ENCODE measurements at regions not wholly inside any gene's neighbourhood (a gene's known extent, or its start where the extent isn't known, plus 50 kb on each side); places are given as distances from the start of the nearest gene placed in this dataset.

DNA sequence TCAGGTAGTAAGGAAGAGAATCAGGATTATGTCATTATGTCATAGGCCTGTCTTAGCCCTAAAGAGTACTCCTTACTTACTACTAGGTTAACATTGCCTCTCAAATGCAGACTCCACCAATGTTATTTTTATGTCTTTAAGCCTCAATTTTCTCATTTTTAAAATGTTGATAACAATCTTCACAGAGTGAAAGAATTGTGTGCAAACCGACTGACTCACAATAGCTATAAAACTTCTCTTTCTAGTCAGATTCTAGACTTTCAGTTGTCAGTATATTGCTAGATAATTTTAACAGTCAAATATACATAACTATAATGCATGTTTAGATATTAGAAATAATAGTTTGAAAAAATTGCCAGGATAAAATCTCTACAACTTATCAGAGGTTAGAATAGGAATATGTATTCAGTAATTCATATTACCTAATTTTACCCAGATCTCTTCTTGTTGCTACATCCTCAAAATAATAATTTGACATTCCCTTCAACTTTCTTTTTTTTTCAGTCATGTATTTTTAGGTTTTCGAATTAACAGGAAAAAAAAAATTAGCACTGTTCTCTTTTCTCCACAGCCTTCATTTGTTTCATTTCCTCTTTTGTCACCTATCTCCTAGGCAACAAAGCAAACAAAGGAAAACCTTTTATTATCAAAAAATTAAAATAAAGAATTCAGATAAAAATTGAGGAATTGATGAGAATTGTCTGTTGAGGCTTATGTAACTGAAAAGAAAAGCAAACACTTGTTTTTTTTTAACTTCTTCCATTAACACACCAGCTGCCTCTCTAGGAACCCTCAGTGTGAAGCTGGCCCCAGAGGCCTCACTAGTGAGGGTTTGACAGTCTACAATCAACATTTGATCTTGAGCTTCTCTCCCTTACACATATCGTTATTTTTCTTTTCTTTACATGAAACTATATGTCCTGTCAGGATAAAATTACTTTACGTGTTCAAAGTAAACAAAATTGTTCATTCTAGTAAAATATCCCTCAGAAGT, 279.0 kb downstream of the CALCRL start:
- Mint-ChIP-seq H3K36me3 (no peaks in the 10 kb centered on the region), H3K27ac (no peak overlapping the region), H3K9me3 (peaks cover 0 to 2% of the 10 kb centered on the region in 2 donors)
- DNase-seq (ENCODE audit: low spot score in 2 of 2), result no peak
- no peak for ATAC-seq

DNA sequence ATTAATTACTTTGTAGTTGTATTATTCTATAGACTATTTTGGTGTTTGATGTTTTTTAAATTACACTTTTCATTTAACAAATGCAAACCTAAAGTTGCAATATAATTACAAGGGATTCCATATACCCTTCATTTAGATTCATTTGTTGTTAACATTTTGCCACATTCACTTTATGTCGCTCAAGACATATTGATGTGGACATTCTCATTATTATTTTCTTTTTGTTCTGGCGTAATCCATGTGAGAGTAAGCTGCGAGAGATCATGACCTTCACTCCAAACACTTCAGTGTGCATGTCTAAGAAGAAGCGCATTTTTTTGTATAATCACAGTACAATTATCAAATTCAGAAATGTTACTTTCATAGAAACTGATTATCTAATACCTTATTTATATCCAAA, 280.6 kb downstream of the CALCRL start:
- H3K9me3 Mint-ChIP-seq, result peaks cover 0 to 2% of the 10 kb centered on the region in 2 donors
- H3K36me3 Mint-ChIP-seq, result no peaks in the 10 kb centered on the region
- DNase-seq (ENCODE audit: low spot score in 2 of 2) (no peak), ATAC-seq (no peak)
- no peak overlapping the region for H3K27ac Mint-ChIP-seq

DNA sequence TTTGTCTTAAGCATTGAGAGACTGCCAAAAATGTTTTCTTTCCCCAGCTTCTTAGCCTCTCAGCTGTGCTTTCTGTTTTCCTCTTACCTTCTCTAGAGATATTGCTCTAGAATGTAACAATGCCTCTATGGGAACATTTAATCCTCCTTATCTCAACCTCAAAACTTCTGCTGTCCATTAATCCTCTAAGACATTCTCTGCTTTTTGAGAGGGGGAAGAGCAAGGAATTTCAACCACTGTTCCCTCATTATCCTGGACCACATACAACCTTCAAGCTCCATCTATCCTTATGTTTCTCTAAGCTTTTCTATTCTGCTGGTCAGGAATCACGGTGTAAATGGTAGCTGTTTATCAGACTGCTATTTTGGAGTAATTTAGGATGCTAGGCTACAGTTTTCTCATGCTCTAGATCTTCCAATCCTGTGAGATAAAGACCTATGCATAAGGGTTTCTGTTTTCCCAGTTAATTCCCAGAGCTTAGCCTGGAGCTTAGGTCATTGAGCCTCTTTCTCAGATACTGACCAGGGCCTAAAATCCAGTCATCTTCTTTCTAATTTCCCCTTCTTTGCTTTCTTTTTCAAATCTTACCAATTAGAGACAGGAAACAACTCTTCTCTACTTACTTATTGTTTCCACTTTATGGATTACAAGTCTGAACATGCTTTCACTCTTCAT, 282.0 kb downstream of the CALCRL start:
- Mint-ChIP-seq H3K9me3 (peaks cover 0 to 2% of the 10 kb centered on the region in 2 donors), H3K27ac (no peak overlapping the region), H3K36me3 (no peaks in the 10 kb centered on the region)
- ATAC-seq, result no peak
- DNase-seq (ENCODE audit: low spot score in 2 of 2), result no peak

DNA sequence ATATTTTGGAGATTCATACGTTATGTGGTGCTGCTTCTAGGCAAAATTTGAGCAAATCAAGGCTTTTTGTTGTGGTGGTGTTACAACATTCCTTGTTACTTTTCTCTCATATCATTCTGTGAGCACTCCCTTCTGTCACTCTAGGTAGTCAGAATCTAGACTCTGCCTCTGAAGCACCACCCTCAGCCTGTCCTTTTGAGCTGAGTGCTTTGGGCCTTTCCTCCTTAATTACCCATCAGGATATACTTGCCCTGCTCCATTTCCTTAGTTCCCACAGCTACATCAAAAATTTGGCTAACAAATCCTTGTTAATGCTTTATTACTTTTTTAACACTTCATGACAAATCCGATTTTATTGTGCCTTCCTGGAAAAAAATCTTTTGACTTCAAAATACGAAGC, 289.6 kb downstream of the CALCRL start:
- Mint-ChIP-seq H3K36me3 (no peaks in the 10 kb centered on the region), H3K27ac (no peak overlapping the region), H3K9me3 (peaks cover 12 to 18% of the 10 kb centered on the region in 2 donors)
- ATAC-seq, result no peak
- no peak for DNase-seq (ENCODE audit: low spot score in 2 of 2)

DNA sequence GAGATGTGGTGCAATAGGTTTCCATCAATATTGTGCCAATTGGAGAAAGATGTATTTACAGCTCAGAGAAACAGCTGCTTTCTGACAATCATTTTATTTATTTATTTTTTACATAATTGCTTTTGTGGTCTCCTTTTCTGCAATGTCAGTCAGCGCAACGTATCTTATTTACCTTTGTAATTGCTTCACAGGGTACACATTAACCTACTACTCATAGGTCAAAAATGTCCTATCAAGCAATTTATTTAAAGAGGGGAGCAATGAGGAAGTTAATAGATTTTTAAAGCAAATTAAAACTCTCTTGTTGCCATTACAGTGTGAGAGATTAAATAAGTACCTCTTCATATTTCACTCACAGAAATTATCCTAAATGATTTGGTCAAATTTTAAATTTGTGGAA, 291.0 kb downstream of the CALCRL start:
- DNase-seq (ENCODE audit: low spot score in 2 of 2) (no peak), ATAC-seq (no peak)
- Mint-ChIP-seq H3K36me3 (no peaks in the 10 kb centered on the region), H3K9me3 (peaks cover 12 to 18% of the 10 kb centered on the region in 2 donors), H3K27ac (no peak overlapping the region)

DNA sequence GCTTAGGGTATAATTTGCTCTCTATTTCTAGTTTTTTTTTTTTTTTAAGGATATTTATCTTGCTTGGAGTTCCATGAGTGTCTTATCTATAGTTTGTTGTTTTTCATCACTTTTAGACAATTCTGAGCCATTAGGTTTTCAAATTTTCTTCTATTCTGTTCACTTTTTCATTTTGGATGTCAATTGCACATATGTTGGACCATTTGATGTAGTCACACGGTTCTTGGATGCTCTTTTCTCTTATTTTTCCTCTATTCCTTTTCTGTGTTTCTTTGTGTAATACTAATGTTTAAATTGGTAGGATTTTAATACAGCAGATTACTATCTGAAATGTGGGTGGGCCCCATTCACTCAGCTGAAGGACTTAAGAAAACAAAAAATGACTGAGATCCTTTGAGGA, 292.6 kb downstream of the CALCRL start:
- H3K36me3 Mint-ChIP-seq, result no peaks in the 10 kb centered on the region
- ATAC-seq, result no peak

DNA sequence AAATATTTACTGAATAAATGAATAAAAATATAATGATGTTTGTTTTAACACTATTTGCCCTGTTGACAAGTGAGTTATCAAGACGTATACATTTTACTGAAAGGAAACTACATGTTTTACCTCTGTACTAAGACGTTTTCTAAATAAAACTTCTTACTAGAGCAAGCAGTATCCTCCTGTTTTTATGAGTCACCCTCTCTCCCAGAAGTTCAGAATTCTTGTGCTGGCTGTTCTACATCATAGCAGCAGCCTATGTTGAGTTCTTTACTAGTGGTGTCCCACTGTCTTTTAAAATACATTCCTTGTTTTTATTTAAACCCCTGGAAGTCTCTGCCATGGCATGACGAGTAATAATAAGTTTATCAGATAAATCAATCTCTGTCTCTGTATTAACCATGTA, 297.4 kb downstream of the CALCRL start:
- H3K9me3 Mint-ChIP-seq, result peaks cover 3 to 11% of the 10 kb centered on the region in 2 donors
- ATAC-seq, result no peak
- no peak overlapping the region for H3K27ac Mint-ChIP-seq
- DNase-seq (ENCODE audit: low spot score in 2 of 2), result no peak
- H3K36me3 Mint-ChIP-seq, result no peaks in the 10 kb centered on the region

More for the DNA sequence above, 292.6 kb downstream of the CALCRL start:
- peaks cover 12 to 18% of the 10 kb centered on the region in 2 donors for H3K9me3 Mint-ChIP-seq
- no peak for DNase-seq (ENCODE audit: low spot score in 2 of 2)
- H3K27ac Mint-ChIP-seq, result no peak overlapping the region

DNA sequence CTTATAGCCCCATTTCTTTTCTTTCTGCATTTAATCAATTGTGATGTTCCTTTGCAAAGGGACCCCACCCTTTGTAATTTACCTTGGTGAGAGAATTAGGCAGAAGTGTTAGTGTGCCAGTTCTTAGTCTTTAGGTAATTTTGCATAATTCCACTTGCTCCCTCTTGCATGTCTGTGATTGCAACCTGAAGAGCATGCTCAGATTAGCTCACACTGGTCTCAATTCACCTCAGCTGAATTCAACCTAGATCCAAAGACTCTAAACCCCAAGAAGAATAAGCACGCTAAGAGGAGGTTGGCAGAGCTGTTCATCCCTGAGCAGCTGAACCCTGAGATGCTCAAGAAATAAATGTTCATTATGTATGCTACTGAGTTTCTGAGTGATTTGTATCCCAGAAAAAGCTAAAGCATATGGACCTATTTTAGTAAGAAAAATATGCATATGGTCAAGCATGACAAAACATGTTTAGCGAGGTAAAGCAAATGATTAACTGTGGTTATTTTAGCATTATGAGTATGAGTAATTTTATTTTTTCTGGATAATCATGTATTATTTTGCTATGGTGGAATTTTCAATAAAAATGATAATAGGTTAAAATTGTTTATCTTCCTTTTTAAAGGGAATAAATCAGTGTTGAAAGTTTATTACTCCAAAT, 299.2 kb upstream of the ZSWIM2 start:
- Mint-ChIP-seq H3K27ac (no peak overlapping the region), H3K9me3 (peaks cover 4 to 5% of the 10 kb centered on the region in 2 donors), H3K36me3 (no peaks in the 10 kb centered on the region)
- DNase-seq (ENCODE audit: low spot score in 2 of 2), result no peak
- no peak for ATAC-seq

DNA sequence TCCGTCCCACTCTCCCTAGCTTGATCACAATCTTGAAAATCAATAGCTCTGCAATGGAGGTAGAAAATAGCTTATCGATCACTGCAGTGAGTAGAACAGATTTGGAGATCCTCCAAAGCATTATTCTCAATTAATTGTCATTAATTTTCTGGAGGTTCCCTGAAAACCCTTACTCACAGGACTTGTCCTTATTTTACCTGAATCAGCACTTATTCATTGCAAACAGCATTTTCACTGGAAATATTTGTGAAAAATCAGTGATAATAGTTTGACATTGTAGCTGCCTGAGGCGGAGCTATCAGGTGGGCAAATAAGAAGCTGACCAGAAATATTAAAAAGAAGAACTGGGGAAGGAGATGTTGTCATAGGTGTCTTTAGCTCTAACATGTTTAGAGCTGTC, 294.6 kb upstream of the ZSWIM2 start:
- ATAC-seq, result no peak
- no peaks in the 10 kb centered on the region for H3K36me3 Mint-ChIP-seq
- no peak overlapping the region for H3K27ac Mint-ChIP-seq
- H3K9me3 Mint-ChIP-seq, result peaks cover 4 to 5% of the 10 kb centered on the region in 2 donors
- DNase-seq (ENCODE audit: low spot score in 2 of 2), result no peak

DNA sequence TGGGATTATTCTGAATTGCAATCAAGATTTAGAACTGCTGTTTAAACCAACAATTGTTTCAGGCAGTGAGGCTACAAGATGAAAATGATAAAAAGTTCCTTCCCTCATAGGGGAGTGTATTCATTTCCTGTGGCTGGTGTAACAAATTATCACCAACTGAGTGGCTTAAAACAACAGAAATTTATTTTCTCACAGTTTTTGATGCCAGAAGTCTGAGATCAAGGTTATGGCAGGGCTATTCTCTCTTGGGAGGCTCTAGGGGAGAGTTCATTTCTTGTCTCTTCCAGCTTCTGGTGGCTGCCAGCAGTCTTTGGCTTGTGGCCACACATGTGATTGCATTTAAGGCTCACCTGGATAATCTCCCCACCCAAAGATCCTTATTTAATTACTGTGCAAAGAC, 290.5 kb upstream of the ZSWIM2 start:
- H3K27ac Mint-ChIP-seq, result no peak overlapping the region
- ATAC-seq, result no peak

DNA sequence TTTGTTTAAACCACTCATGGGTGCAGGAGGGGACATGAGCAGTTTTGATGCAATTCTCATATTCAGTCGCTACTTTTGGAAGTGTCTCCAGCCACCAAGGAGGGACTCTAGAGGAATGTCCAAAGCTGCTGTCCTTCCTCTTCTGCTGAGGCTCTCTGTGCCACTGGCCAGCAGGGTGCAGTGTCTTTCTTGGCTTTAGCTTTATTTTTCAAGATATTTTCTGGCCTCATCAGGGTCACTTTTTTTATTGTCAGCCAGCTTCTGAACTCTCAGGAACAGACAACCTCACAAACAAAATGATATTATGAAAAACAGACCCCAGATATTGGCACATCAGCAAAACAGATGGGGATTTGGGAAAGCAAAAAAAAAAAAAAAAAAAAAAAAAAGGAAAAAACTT, 289.3 kb upstream of the ZSWIM2 start:
- H3K9me3 Mint-ChIP-seq, result peaks cover 0 to 4% of the 10 kb centered on the region in 2 donors
- no peak for DNase-seq (ENCODE audit: low spot score in 2 of 2)

More for the DNA sequence above, 290.5 kb upstream of the ZSWIM2 start:
- peaks cover 4 to 5% of the 10 kb centered on the region in 2 donors for H3K9me3 Mint-ChIP-seq
- no peak for DNase-seq (ENCODE audit: low spot score in 2 of 2)
- H3K36me3 Mint-ChIP-seq, result no peaks in the 10 kb centered on the region

DNA sequence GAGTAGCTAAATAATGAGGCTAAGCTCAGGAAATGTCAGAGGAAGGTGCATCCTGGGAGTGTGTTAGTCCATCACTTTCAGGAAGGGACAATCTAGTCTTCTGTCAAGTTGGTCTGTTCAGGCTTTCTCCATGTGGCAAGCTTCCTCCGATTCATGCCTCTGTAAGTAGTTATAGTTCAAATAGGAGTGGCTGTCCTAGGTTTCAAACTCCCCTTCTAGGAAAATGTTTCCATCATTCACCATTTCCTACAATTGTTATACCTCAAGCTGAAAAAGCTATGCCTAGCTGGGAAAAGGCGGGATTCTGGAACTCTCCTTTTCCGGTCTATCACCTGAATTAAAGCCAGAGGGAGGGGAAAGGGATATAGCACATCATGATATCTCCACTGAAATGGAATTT, 287.7 kb upstream of the ZSWIM2 start:
- no peak for DNase-seq (ENCODE audit: low spot score in 2 of 2)
- no peak for ATAC-seq
- Mint-ChIP-seq H3K27ac (no peak overlapping the region), H3K36me3 (no peaks in the 10 kb centered on the region), H3K9me3 (peaks cover 0 to 7% of the 10 kb centered on the region in 2 donors)

More for the DNA sequence above, 289.3 kb upstream of the ZSWIM2 start:
- Mint-ChIP-seq H3K36me3 (no peaks in the 10 kb centered on the region), H3K27ac (no peak overlapping the region)
- ATAC-seq, result no peak

DNA sequence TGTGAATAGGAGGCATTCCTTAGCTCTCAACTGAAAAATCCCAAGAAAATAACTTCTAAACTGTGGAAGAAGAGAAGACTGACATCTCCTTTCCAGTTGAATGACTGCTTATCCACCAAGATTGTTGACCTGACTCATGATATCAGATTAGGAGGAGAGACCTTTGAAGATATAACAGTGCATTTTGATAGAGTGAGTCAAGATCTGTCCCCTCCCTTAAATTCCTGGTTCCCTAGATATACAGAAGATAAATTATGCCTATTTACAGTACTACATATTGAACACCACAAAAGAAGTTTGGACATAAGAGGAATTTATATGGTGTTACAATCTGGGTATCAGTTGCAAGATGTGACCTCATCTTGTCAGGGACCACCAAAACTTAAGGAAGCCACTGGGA, 285.3 kb upstream of the ZSWIM2 start:
- ATAC-seq (no peak), DNase-seq (ENCODE audit: low spot score in 2 of 2) (no peak)
- Mint-ChIP-seq H3K27ac (no peak overlapping the region), H3K9me3 (peaks cover 0 to 7% of the 10 kb centered on the region in 2 donors), H3K36me3 (no peaks in the 10 kb centered on the region)

DNA sequence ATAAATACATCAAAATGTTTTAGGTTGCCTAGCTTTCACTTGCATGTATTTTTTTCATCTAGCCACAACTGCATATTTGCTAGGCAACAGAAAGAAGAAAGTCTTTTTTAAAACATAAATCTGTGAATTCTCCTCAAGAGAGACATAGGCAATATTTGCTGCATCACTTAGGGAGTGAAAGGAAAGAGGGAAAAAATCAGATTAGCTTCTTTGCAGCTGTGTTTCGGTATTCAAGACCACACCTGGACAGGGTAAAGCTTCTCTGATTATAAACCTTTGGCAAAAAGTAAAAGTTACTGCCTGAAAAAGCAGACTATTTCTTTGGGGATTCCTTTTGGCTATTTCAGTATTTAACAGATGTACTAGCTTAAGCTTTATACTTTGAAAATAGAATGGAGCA, 280.9 kb upstream of the ZSWIM2 start:
- no peak for ATAC-seq
- H3K36me3 Mint-ChIP-seq, result no peaks in the 10 kb centered on the region

DNA sequence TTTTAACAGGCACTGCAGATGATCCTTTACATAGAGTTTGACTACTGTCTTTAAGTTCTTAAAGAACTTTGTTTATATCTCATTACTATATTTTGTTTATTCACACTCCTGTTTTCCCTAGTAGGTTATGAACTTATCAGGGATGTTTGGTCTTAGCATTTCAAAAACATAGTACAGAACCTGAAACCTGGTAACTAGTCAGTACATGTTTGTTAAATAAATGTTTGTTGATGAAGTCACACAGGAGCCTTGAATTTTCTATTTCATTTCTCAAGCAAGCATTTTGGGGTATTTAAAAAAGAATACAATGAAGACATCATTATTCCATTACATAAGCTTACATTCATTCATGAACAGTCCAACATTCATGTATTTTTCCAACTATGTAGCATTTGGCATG, 280.3 kb upstream of the ZSWIM2 start:
- Mint-ChIP-seq H3K9me3 (peaks cover 0 to 7% of the 10 kb centered on the region in 2 donors), H3K27ac (no peak overlapping the region), H3K36me3 (no peaks in the 10 kb centered on the region)
- ATAC-seq (no peak), DNase-seq (ENCODE audit: low spot score in 2 of 2) (no peak)

More for the DNA sequence above, 280.9 kb upstream of the ZSWIM2 start:
- DNase-seq (ENCODE audit: low spot score in 2 of 2), result no peak
- peaks cover 0 to 7% of the 10 kb centered on the region in 2 donors for H3K9me3 Mint-ChIP-seq
- H3K27ac Mint-ChIP-seq, result no peak overlapping the region

DNA sequence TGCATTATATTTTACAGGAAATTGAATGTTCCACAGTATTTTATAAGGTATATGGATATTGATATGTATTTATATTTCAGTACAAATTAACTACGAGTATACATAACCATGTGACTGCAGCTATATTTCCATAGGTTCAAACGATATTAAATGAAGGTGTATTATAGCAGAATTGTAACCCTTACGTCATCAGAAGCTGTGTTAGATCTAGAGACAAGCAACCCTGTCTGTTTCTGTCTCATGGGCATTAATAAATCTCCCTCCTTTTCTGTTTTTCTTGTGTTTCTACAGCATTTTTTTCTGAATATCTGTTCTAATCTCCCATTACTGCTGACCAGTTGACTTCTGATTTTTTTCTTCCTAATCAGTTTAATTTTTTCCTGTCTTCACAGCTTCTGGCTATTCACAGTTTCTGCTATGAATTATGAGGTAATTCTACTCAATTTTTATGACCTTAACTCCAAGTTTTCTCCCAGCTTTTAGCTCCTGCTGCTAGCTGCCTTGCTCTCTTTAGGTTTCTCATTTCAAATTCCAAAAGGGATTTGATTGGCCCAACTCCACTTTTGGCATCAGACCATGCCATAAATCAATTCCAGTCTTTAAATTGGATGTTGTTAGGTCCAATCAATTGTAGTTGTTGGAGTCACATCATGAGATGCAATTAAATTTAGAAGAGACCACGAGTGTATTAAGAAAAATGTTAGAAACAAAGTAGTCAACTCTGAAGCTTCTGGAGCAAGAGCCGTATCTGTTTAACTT, 277.5 kb upstream of the ZSWIM2 start:
- Mint-ChIP-seq H3K36me3 (no peaks in the 10 kb centered on the region), H3K9me3 (no peaks in the 10 kb centered on the region), H3K27ac (no peak overlapping the region)
- ATAC-seq, result no peak
- no peak for DNase-seq (ENCODE audit: low spot score in 2 of 2)
